Activated CD4-positive, alpha-beta memory T cell treated with anti-CD3 and anti-CD28 coated beads for 36 hours (primary cell): ENCODE measurements at regions not wholly inside any gene's neighbourhood (a gene's known extent, or its start where the extent isn't known, plus 50 kb on each side); places are given as distances from the start of the nearest gene placed in this dataset.

ENCODE experiments used
- CTCF ChIA-PET: fragments of 350-600 bp; sonication (Branson Sonifier 250); formaldehyde crosslinking; loops from one replicate; lab custom pipeline; 2021; ENCODE audit warnings: antibody characterized with exemption, inconsistent platforms; lab: Charles Lee
- POLR2A ChIA-PET: fragments of 350-600 bp; sonication (Branson Sonifier 250); formaldehyde crosslinking; loops from one replicate; lab custom pipeline; 2021; ENCODE audit warnings: antibody characterized with exemption; lab: Charles Lee
- DNase-seq: peaks from one replicate; pipeline ENCODE4 v3.0.0-alpha.2; 2020
- H3K27ac Mint-ChIP-seq: one replicate; pipeline ENCODE4 v1.8.0; 2021; ENCODE audit warnings: mixed read lengths
- H3K27me3 Mint-ChIP-seq: one replicate; pipeline ENCODE4 v1.8.0; 2021; ENCODE audit warnings: mixed read lengths
- H3K36me3 Mint-ChIP-seq: one replicate; pipeline ENCODE4 v1.8.0; 2021; ENCODE audit warnings: mixed read lengths
- H3K4me1 Mint-ChIP-seq: one replicate; pipeline ENCODE4 v1.8.0; 2021; ENCODE audit warnings: low read depth, mixed read lengths
- H3K4me3 Mint-ChIP-seq: one replicate; pipeline ENCODE4 v1.8.0; 2021; ENCODE audit warnings: mild to moderate bottlenecking, mixed read lengths
- H3K9me3 Mint-ChIP-seq: one replicate; pipeline ENCODE4 v1.8.0; 2021; ENCODE audit warnings: mixed read lengths
- intact Hi-C: fragments of 100-400 bp; cut with micrococcal nuclease; formaldehyde crosslinking; loops from one replicate; pipeline ENCODE4 v1.15.1; 2023

DNA sequence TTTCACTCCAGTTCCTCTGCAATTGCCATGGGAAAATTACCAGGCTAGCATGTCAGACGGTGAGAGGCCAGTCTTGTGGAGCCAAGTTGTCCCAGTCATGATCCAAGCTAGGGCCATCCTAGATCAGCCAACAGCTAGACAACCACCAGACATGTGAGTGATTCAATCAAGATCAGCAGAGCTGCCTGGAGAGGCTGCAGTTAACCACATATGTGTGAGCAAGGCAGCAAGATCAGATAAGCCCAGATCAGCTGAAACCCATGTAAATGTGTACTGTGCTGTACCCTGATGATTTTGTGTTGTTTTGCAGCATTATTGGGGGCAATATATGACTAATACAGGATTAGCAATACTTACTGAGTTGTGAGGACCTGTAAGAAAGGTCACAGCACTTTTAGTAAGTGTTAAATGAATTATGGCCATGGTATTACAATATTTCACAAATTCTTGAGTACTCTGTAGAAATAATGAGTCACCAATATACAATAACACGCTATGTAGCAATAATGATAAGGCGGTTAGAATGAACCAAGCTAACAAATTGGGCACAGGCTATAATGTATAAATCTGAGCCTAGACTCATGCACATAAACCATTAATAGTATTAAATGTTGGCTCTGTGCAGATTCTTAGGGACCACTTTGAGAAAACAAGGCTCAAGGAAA lies 91.4 kb downstream of the SUDS3 start:
- peaks cover 5% of the 10 kb centered on the region for H3K27me3 Mint-ChIP-seq
- POLR2A ChIA-PET: no interaction called here
- H3K36me3 Mint-ChIP-seq: no peaks in the 10 kb centered on the region
- no peaks in the 10 kb centered on the region for H3K4me1 Mint-ChIP-seq
- H3K4me3 Mint-ChIP-seq: no peak overlapping the region
- DNase-seq: no peak
- H3K9me3 Mint-ChIP-seq: peaks cover 2% of the 10 kb centered on the region
- intact Hi-C loops: no loop called here
- H3K27ac Mint-ChIP-seq: no peak overlapping the region
- CTCF ChIA-PET: no interaction called here

DNA sequence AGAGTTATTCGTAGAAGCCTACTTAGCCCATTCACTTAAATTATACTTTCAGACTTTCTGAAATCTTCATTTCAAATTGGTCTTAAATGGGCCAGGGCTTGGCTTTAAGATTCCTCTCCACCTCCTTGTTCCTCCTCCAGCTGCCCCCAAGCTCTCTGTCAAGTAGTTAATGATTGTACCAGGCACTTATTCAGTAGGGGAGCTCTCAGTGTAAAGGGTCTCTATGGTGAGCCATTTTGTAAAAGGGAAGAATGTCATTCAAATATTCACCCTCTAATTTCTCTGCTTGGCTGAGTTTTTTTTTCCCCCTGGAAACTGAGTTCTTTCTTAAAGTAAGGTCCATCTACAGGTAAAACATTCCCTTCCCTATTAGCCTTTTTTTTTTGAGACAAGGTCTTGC lies 96.6 kb downstream of the SUDS3 start:
- Mint-ChIP-seq H3K36me3 (no peaks in the 10 kb centered on the region), H3K4me3 (no peak overlapping the region), H3K9me3 (peaks cover 2% of the 10 kb centered on the region), H3K4me1 (no peaks in the 10 kb centered on the region), H3K27me3 (peaks cover 4% of the 10 kb centered on the region), H3K27ac (no peak overlapping the region)
- ChIA-PET CTCF (no interaction called here), POLR2A (no interaction called here)
- no peak for DNase-seq
- intact Hi-C loops: no loop called here

DNA sequence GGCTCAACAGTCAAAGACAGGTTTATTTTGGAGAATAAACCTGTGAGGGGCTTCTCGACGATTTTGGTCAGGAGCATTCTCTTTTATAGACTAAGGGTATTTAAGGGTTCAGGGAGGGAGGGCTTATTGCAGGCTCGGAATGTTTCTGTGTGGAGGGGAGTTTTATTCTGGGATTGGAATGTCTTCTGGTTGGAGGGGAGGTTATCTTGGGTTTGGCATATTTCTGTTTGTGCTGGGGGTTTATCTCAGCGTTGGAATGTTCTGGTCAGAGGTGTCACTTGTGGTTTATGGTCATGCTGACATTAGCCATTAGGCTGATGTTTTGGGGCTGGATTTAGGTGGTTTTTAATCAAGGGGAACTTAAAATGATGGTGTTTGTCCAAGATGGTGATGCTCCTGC lies 103.9 kb downstream of the SUDS3 start:
- Mint-ChIP-seq H3K36me3 (no peaks in the 10 kb centered on the region), H3K27ac (no peak overlapping the region), H3K27me3 (no peaks in the 10 kb centered on the region), H3K4me1 (no peaks in the 10 kb centered on the region), H3K9me3 (no peaks in the 10 kb centered on the region), H3K4me3 (no peak overlapping the region)
- POLR2A ChIA-PET: no interaction called here
- CTCF ChIA-PET: no interaction called here
- intact Hi-C loops: no loop called here
- DNase-seq: no peak

DNA sequence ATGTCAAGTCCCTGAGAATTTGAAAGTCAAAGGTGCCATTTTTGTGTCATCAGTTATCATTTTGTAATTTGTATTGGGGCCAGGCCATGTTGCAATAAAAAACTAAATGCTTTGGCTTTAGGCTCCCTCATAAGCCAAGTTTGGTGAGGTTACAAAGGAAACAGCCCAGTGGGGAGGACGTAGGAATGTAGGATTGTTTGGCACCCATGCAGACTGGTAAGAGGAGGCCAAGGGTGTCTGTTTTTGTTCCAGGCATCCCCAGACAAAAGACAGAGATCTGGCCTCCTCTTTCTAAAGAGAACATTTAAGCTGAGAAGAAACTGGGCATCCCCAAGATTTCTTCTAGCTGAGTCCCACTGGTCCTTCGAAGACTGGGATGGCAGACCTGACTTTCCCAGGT lies 111.7 kb downstream of the SUDS3 start:
- CTCF ChIA-PET: no interaction called here

DNA sequence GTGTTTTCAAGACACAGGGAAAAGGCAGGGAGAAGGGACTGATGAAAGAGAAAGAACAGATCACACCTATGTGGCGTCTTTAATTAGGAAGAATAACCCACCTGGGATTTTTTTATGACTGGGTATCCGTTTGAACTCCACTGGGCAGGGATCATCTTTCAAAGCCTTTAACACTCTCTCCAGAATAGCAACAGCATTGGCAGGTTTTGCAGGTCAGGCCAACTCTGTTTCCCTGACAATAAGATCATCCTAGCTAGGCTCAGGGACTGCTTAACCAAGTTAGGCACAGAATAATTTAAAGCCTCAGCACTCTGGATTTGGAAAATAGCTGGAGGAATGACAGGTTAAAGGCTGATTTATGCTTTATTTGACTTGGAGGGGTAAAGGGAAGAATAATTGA lies 117.6 kb downstream of the SUDS3 start:
- H3K9me3 Mint-ChIP-seq: no peaks in the 10 kb centered on the region
- intact Hi-C loops: no loop called here
- ChIA-PET POLR2A (no interaction called here), CTCF (no interaction called here)
- no peak for DNase-seq
- no peak overlapping the region for H3K4me3 Mint-ChIP-seq
- H3K4me1 Mint-ChIP-seq: no peaks in the 10 kb centered on the region
- no peak overlapping the region for H3K27ac Mint-ChIP-seq
- no peaks in the 10 kb centered on the region for H3K27me3 Mint-ChIP-seq
- no peaks in the 10 kb centered on the region for H3K36me3 Mint-ChIP-seq

More for the DNA sequence above, 111.7 kb downstream of the SUDS3 start:
- Mint-ChIP-seq H3K36me3 (no peaks in the 10 kb centered on the region), H3K4me3 (no peak overlapping the region), H3K27me3 (no peaks in the 10 kb centered on the region), H3K4me1 (no peaks in the 10 kb centered on the region), H3K27ac (no peak overlapping the region), H3K9me3 (no peaks in the 10 kb centered on the region)
- no peak for DNase-seq
- POLR2A ChIA-PET: no interaction called here
- intact Hi-C loops: no loop called here

DNA sequence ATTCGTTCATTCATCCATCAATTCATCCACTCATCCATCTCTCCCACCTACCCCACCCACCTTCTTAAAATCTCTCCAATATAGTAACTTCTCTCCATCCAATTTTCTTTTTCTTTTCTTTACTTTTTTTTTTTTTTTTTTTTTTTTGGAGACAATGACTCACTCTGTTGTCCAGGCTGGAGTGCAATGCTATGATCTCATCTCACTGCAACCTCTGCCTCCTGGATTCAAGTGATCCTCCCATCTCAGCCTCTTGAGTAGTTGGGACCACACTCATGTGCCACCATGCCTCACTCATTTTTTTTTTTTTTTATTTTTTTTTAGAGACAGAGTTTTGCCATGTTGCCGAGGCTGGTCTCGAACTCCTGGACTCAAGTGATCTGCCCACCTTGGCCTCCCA lies 118.4 kb downstream of the SUDS3 start:
- ChIA-PET POLR2A (no interaction called here), CTCF (no interaction called here)
- intact Hi-C loops: no loop called here
- no peak overlapping the region for H3K27ac Mint-ChIP-seq
- H3K27me3 Mint-ChIP-seq: no peaks in the 10 kb centered on the region
- no peak for DNase-seq
- no peaks in the 10 kb centered on the region for H3K4me1 Mint-ChIP-seq
- no peak overlapping the region for H3K4me3 Mint-ChIP-seq
- no peaks in the 10 kb centered on the region for H3K9me3 Mint-ChIP-seq
- no peaks in the 10 kb centered on the region for H3K36me3 Mint-ChIP-seq

DNA sequence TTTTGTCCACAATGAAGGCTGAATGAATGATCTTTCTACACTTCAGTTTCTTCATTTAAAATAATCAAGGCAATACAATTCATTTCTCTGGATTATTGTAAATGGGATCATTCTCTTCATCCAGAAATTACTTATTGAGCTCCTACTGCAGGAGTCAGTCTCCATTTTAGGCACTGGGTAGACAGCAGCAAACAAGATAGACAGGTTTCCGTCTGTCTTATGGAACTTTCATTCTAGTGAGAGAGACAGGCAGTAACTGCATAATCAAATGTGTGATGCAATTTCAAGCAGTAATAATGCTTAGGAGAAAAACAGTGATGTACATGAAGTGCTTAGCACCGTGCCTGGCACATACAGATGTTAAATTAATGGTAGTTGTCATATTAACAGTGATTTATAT lies 118.9 kb downstream of the SUDS3 start:
- no peak overlapping the region for H3K27ac Mint-ChIP-seq
- no peaks in the 10 kb centered on the region for H3K4me1 Mint-ChIP-seq
- POLR2A ChIA-PET: no interaction called here
- intact Hi-C loops: no loop called here
- no peak for DNase-seq
- CTCF ChIA-PET: no interaction called here
- H3K36me3 Mint-ChIP-seq: no peaks in the 10 kb centered on the region
- no peaks in the 10 kb centered on the region for H3K27me3 Mint-ChIP-seq
- H3K9me3 Mint-ChIP-seq: no peaks in the 10 kb centered on the region
- H3K4me3 Mint-ChIP-seq: no peak overlapping the region

DNA sequence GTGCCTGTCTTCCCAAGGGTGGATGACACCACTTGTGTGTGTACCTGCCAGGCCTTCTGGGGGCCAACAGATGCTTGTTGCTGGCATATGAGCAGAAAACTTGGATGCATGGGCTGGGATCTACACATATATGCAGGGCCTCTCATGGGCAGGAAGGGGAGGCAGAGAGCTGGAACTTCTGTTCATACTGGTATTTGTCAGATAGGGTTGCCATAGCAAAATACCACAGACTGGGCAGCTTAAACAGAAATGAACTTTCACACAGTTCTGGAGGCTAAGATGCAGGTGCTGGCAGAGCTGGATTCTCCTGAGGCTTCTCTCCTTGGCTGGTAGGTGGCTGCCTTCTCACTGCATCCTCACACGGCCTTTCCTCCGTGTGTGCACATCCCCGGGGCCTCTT lies 121.8 kb downstream of the SUDS3 start:
- no peaks in the 10 kb centered on the region for H3K27me3 Mint-ChIP-seq
- no peaks in the 10 kb centered on the region for H3K4me1 Mint-ChIP-seq
- no peak overlapping the region for H3K4me3 Mint-ChIP-seq
- H3K36me3 Mint-ChIP-seq: no peaks in the 10 kb centered on the region
- CTCF ChIA-PET: no interaction called here
- H3K27ac Mint-ChIP-seq: no peak overlapping the region
- POLR2A ChIA-PET: no interaction called here
- H3K9me3 Mint-ChIP-seq: no peaks in the 10 kb centered on the region
- intact Hi-C loops: no loop called here
- DNase-seq: no peak

DNA sequence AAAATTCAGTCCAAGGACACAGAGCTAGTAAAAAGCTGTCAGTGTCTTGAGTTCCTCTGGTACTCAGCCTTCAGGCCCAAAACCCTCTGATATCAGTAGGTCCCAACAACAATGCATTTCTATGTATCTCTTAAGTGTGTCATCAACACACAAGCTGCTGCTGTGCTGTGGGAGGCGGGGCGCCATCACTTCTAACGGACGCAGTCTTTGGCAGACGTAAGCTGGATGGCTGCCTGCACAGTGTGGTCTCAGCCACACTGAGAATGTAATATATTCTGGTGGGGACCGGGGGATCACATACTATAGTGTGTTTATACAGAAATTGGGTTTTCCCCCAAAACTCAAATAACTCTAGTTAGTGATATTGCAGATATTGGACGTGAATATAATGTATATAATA lies 123.9 kb downstream of the SUDS3 start:
- no peak for DNase-seq
- H3K9me3 Mint-ChIP-seq: no peaks in the 10 kb centered on the region
- no peaks in the 10 kb centered on the region for H3K4me1 Mint-ChIP-seq
- CTCF ChIA-PET: no interaction called here
- no peaks in the 10 kb centered on the region for H3K27me3 Mint-ChIP-seq
- no peak overlapping the region for H3K27ac Mint-ChIP-seq
- H3K36me3 Mint-ChIP-seq: no peaks in the 10 kb centered on the region
- POLR2A ChIA-PET: no interaction called here
- no peak overlapping the region for H3K4me3 Mint-ChIP-seq
- intact Hi-C loops: no loop called here

DNA sequence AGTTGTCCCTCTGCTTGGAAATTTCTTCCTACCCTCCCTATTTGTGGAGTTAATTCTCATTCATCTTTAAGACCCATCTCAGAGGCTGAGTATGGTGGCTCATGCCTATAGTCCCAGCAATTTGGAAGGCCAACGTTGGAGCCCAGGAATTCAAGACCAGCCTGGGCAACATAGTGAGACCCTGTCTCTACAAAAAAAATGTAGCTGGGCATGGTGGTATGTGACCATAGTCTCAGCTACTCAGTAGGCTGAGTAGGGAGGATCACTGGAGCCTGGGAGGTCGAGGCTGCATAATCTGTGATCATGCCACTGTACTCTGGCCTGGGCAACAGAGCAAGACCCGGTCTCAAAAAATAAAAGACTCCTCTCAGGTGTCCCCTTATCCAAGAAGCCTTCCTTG lies 125.1 kb downstream of the SUDS3 start:
- Mint-ChIP-seq H3K27me3 (no peaks in the 10 kb centered on the region), H3K27ac (no peak overlapping the region), H3K4me1 (no peaks in the 10 kb centered on the region), H3K9me3 (no peaks in the 10 kb centered on the region), H3K36me3 (no peaks in the 10 kb centered on the region), H3K4me3 (no peak overlapping the region)
- no peak for DNase-seq
- intact Hi-C loops: no loop called here
- POLR2A ChIA-PET: no interaction called here
- CTCF ChIA-PET: no interaction called here

DNA sequence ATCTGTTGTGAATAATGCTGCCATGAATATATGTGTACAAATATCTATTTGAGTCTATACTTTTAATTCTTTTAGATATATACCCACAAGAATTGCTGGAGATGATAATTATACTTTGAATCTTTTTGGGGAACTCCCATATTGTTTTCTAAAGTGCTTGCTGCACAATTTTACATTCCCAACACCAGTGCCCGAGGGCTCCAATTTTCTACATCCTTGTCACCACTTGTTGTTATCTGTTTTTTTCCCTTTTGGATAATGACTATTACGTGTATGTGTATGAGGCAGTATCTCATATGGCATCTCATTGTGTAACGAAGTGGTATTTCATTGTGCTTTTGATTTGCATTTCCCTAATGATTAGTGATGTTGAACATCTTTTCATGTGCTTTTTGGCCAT lies 127.1 kb downstream of the SUDS3 start:
- no peaks in the 10 kb centered on the region for H3K36me3 Mint-ChIP-seq
- DNase-seq: no peak
- POLR2A ChIA-PET: no interaction called here
- no peaks in the 10 kb centered on the region for H3K4me1 Mint-ChIP-seq
- CTCF ChIA-PET: no interaction called here
- no peaks in the 10 kb centered on the region for H3K9me3 Mint-ChIP-seq
- no peak overlapping the region for H3K4me3 Mint-ChIP-seq
- intact Hi-C loops: no loop called here
- H3K27me3 Mint-ChIP-seq: no peaks in the 10 kb centered on the region
- H3K27ac Mint-ChIP-seq: no peak overlapping the region

DNA sequence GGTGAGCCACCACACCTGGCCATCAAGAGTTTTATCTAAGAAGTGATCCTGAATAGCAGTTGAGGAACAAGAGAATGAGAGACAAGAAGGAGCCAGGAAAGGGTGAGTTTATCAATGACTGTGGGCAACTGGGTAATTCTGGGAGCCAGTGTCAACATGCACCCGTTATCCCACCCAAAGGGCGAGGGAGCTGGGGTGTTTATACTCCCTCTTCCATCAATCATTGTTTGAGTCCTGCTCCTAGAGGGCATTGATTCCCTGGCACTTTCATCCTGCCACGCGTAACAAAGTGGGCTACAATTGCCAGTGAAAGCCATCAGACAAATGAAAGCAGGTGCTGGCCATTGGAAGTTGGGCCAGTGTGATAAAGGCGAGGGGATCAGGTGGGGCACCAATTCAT lies 136.3 kb downstream of the SUDS3 start:
- intact Hi-C loops: no loop called here
- DNase-seq: no peak
- H3K27ac Mint-ChIP-seq: no peak overlapping the region
- no peaks in the 10 kb centered on the region for H3K36me3 Mint-ChIP-seq
- POLR2A ChIA-PET: no interaction called here
- H3K9me3 Mint-ChIP-seq: peaks cover 5% of the 10 kb centered on the region
- CTCF ChIA-PET: no interaction called here
- no peaks in the 10 kb centered on the region for H3K27me3 Mint-ChIP-seq
- H3K4me1 Mint-ChIP-seq: no peaks in the 10 kb centered on the region
- no peak overlapping the region for H3K4me3 Mint-ChIP-seq

DNA sequence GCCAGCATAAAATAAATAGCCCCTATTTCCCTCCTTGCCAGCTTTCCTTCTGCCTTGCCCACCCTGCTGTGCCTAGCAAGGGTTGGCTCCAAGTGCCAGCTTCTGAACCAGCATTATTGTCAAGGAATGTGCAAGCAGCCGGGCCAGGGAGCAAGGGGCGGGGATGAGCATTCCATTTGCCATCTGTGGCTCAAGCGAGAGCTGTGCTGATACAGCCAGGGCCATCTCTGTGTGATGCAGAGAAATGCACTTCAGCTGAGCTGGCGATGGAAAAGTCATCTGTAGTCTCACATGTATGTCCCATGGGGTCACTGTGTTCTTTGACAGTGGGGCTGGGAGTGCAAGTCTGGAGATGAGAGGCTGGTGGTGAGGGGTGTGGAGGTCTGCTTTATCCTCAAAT lies 137.3 kb downstream of the SUDS3 start:
- POLR2A ChIA-PET: no interaction called here
- Mint-ChIP-seq H3K27me3 (no peaks in the 10 kb centered on the region), H3K36me3 (no peaks in the 10 kb centered on the region), H3K4me1 (no peaks in the 10 kb centered on the region), H3K27ac (no peak overlapping the region), H3K9me3 (peaks cover 5% of the 10 kb centered on the region), H3K4me3 (no peak overlapping the region)
- intact Hi-C loops: no loop called here
- no peak for DNase-seq
- CTCF ChIA-PET: no interaction called here
